ENCODE measurements at regions not wholly inside any gene's neighbourhood (a gene's known extent, or its start where the extent isn't known, plus 50 kb on each side); places are given as distances from the start of the nearest gene placed in this dataset.

- H3K4me3 ChIP-seq (ENCODE audit: low read depth, low read length): no peak overlapping the region
- TF ChIP-seq, protein P1, sequence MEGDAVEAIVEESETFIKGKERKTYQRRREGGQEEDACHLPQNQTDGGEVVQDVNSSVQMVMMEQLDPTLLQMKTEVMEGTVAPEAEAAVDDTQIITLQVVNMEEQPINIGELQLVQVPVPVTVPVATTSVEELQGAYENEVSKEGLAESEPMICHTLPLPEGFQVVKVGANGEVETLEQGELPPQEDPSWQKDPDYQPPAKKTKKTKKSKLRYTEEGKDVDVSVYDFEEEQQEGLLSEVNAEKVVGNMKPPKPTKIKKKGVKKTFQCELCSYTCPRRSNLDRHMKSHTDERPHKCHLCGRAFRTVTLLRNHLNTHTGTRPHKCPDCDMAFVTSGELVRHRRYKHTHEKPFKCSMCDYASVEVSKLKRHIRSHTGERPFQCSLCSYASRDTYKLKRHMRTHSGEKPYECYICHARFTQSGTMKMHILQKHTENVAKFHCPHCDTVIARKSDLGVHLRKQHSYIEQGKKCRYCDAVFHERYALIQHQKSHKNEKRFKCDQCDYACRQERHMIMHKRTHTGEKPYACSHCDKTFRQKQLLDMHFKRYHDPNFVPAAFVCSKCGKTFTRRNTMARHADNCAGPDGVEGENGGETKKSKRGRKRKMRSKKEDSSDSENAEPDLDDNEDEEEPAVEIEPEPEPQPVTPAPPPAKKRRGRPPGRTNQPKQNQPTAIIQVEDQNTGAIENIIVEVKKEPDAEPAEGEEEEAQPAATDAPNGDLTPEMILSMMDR (IDR thresholded peaks at IDR 0.05; ENCODE audit: insufficient read depth, low read depth, low read length): no peak
- DNase-seq (ENCODE audit: low read depth): no peak
Observed at GRCh38 chr2:10498525-10499274, 50.6 kb upstream of the ODC1 start.

All from fibroblast of villous mesenchyme (primary cell).